Esophagus muscularis mucosa (tissue), 4 donors: ENCODE measurements at regions not wholly inside any gene's neighbourhood (a gene's known extent, or its start where the extent isn't known, plus 50 kb on each side); places are given as distances from the start of the nearest gene placed in this dataset.

ENCODE experiments used
- CTCF ChIP-seq, 3 experiments: fragments of 200-600 bp in 2 of 3; fragments of 450-650 bp in 1 of 3; sonication (generic) in 2 of 3; IDR thresholded peaks; one replicate each; pipeline ENCODE4 v1.5.1; 2017 to 2019; ENCODE audit warnings: antibody characterized with exemption in 3 of 3, mild to moderate bottlenecking in 2 of 3, moderate library complexity in 1 of 3
- EP300 ChIP-seq: sonication (generic); formaldehyde crosslinking; IDR thresholded peaks from one replicate; pipeline ENCODE4 v1.6.1; 2017; ENCODE audit warnings: antibody characterized with exemption
- POLR2A ChIP-seq: fragments of 450-650 bp; IDR thresholded peaks from one replicate; pipeline ENCODE4 v1.6.1; 2017; ENCODE audit warnings: antibody characterized with exemption, moderate library complexity, mild to moderate bottlenecking, low read depth

GRCh38 chr6:91940801-91941200 is 1353.9 kb upstream of the MAP3K7 start:
- no peak for TF ChIP-seq CTCF (IDR thresholded peaks at IDR 0.05)
- TF ChIP-seq EP300: no peak
- TF ChIP-seq POLR2A: no peak
